ENCODE measurements at regions not wholly inside any gene's neighbourhood (a gene's known extent, or its start where the extent isn't known, plus 50 kb on each side); places are given as distances from the start of the nearest gene placed in this dataset.

GRCh38 chr2:173537694-173538093, 183.0 kb downstream of the CDCA7 start:
- no peak for DNase-seq (ENCODE audit: low read depth in 1 of 2, low spot score in 1 of 2)
- H3K4me3 ChIP-seq (replicated peaks; ENCODE audit: insufficient read depth, low read length) = no peak overlapping the region
- no peak for TF ChIP-seq REST (IDR thresholded peaks at IDR 0.05; ENCODE audit: insufficient replicate concordance, low read depth)
- no peak for TF ChIP-seq POLR2AphosphoS5 (IDR thresholded peaks at IDR 0.05; ENCODE audit: low read depth)
- TF ChIP-seq GABPA (IDR thresholded peaks at IDR 0.05; ENCODE audit: low read depth) = no peak
- TF ChIP-seq CTCF (IDR thresholded peaks at IDR 0.05; ENCODE audit: insufficient read depth, low read length) = no peak
- TF ChIP-seq SPI1 (IDR thresholded peaks at IDR 0.05; ENCODE audit: borderline replicate concordance, low read depth) = no peak
- H3K27ac ChIP-seq (replicated peaks) = no peak overlapping the region
- no peaks in the 10 kb centered on the region for H3K27me3 ChIP-seq (ENCODE audit: insufficient read depth, poor library complexity, severe bottlenecking)

GRCh38 chr2:173539615-173540014, 184.9 kb downstream of the CDCA7 start:
- no peak overlapping the region for H3K4me3 ChIP-seq (replicated peaks; ENCODE audit: insufficient read depth, low read length)
- no peaks in the 10 kb centered on the region for H3K27me3 ChIP-seq (ENCODE audit: insufficient read depth, poor library complexity, severe bottlenecking)
- TF ChIP-seq GABPA (IDR thresholded peaks at IDR 0.05; ENCODE audit: low read depth) (no peak), REST (IDR thresholded peaks at IDR 0.05; ENCODE audit: insufficient replicate concordance, low read depth) (no peak), SPI1 (IDR thresholded peaks at IDR 0.05; ENCODE audit: borderline replicate concordance, low read depth) (no peak), POLR2AphosphoS5 (IDR thresholded peaks at IDR 0.05; ENCODE audit: low read depth) (no peak), CTCF (IDR thresholded peaks at IDR 0.05; ENCODE audit: insufficient read depth, low read length) (no peak)
- no peak for DNase-seq (ENCODE audit: low read depth in 1 of 2, low spot score in 1 of 2)
- H3K27ac ChIP-seq (replicated peaks) = no peak overlapping the region

GRCh38 chr2:173544641-173545363, 190.1 kb downstream of the CDCA7 start:
- Histone ChIP-seq H3K4me3 (replicated peaks; ENCODE audit: insufficient read depth, low read length) (no peak overlapping the region), H3K27me3 (ENCODE audit: insufficient read depth, poor library complexity, severe bottlenecking) (no peaks in the 10 kb centered on the region), H3K27ac (replicated peaks) (no peak overlapping the region)
- DNase-seq (ENCODE audit: low read depth in 1 of 2, low spot score in 1 of 2) = no peak
- TF ChIP-seq POLR2AphosphoS5 (IDR thresholded peaks at IDR 0.05; ENCODE audit: low read depth) (no peak), SPI1 (IDR thresholded peaks at IDR 0.05; ENCODE audit: borderline replicate concordance, low read depth) (no peak), CTCF (IDR thresholded peaks at IDR 0.05; ENCODE audit: insufficient read depth, low read length) (no peak), GABPA (IDR thresholded peaks at IDR 0.05; ENCODE audit: low read depth) (no peak), REST (IDR thresholded peaks at IDR 0.05; ENCODE audit: insufficient replicate concordance, low read depth) (no peak)
